IMR-90 (cell line): ENCODE measurements at regions not wholly inside any gene's neighbourhood (a gene's known extent, or its start where the extent isn't known, plus 50 kb on each side); places are given as distances from the start of the nearest gene placed in this dataset.

Experiments used
- ATAC-seq: fragments of 200-7000 bp; cut with Tn5 transposase; 2 replicates; pipeline ENCODE4 v1.9.1; 2020; ENCODE audit warnings: low read depth, mild to moderate bottlenecking, moderate library complexity
- BruUV-seq: library from RNA; stranded (reverse); fragments of 400-500 nt; replicated peaks from 2 replicates; lab custom pipeline; 2021; lab: Mats Ljungman, UMichigan
- CTCF ChIA-PET: fragments of 300-600 bp; formaldehyde crosslinking; extraction: SDS; loops from one replicate; lab custom pipeline; 2021; ENCODE audit warnings: antibody characterized with exemption; lab: Yijun Ruan, JAX
- POLR2A ChIA-PET: fragments of 300-600 bp; sonication (Branson Sonifier 250); formaldehyde crosslinking; loops from one replicate; lab custom pipeline; 2022; ENCODE audit warnings: antibody characterized with exemption; ENCODE audit not compliant: unreplicated experiment; lab: Charles Lee
- DNase-seq: peaks from one replicate; pipeline ENCODE4 v3.0.0; 2013
- H2AFZ ChIP-seq: replicated peaks from 2 replicates; pipeline ENCODE3; 2013; ENCODE audit warnings: low read length, mild to moderate bottlenecking; ENCODE audit not compliant: poor library complexity
- H2AK5ac ChIP-seq: 2 replicates; pipeline ENCODE4 v1.6.1; 2013; ENCODE audit warnings: low read depth, low read length, inconsistent platforms
- H2AK9ac ChIP-seq: replicated peaks from 2 replicates; pipeline ENCODE3; 2013; ENCODE audit warnings: mild to moderate bottlenecking, low read depth, low read length, moderate library complexity; ENCODE audit not compliant: poor library complexity
- H2BK120ac ChIP-seq: 2 replicates; pipeline ENCODE4 v1.6.1; 2013; ENCODE audit warnings: low read depth, low read length, inconsistent platforms
- H2BK15ac ChIP-seq: 3 replicates; pipeline ENCODE4 v1.6.1; 2013; ENCODE audit warnings: low read depth, low read length, inconsistent platforms
- H2BK20ac ChIP-seq: 2 replicates; pipeline ENCODE4 v1.6.1; 2013; ENCODE audit warnings: low read depth, mild to moderate bottlenecking, inconsistent platforms, low read length, moderate library complexity
- H2BK5ac ChIP-seq: 2 replicates; pipeline ENCODE4 v1.6.1; 2013; ENCODE audit warnings: mild to moderate bottlenecking, low read depth, low read length, inconsistent platforms; ENCODE audit not compliant: poor library complexity, severe bottlenecking
- H3K14ac ChIP-seq: replicated peaks from 2 replicates; pipeline ENCODE4 v1.6.1; 2013; ENCODE audit warnings: low read depth, low read length, inconsistent platforms
- H3K18ac ChIP-seq: 2 replicates; pipeline ENCODE4 v1.6.1; 2013; ENCODE audit warnings: low read depth, low read length, control low read depth
- H3K23ac ChIP-seq: 2 replicates; pipeline ENCODE4 v1.6.1; 2013; ENCODE audit warnings: low read depth, low read length, inconsistent platforms
- H3K27ac ChIP-seq: 2 replicates; pipeline ENCODE4 v1.5.1; 2013; ENCODE audit warnings: mild to moderate bottlenecking, control low read depth, low read length; ENCODE audit not compliant: insufficient read depth
- H3K27me3 ChIP-seq: 2 replicates; pipeline ENCODE4 v1.6.1; 2013; ENCODE audit warnings: low read length; ENCODE audit not compliant: control insufficient read depth, insufficient read depth
- H3K36me3 ChIP-seq: 2 replicates; pipeline ENCODE4 v1.6.1; 2013; ENCODE audit warnings: low read length, mixed read lengths; ENCODE audit not compliant: control insufficient read depth, insufficient read depth
- H3K4ac ChIP-seq: 2 replicates; pipeline ENCODE4 v1.6.1; 2013; ENCODE audit warnings: low read depth, low read length, inconsistent platforms
- H3K4me1 ChIP-seq: 2 replicates; pipeline ENCODE4 v1.6.1; 2013; ENCODE audit warnings: low read length, mixed read lengths; ENCODE audit not compliant: control insufficient read depth, insufficient read depth
- H3K4me2 ChIP-seq: 2 replicates; pipeline ENCODE4 v1.6.1; 2013; ENCODE audit warnings: low read depth, mild to moderate bottlenecking, control low read depth, low read length, moderate library complexity
- H3K4me3 ChIP-seq: 2 replicates; pipeline ENCODE4 v1.5.1; 2013; ENCODE audit warnings: low read depth, mild to moderate bottlenecking, control low read depth, low read length, moderate library complexity; ENCODE audit not compliant: insufficient read depth
- H3K56ac ChIP-seq: 2 replicates; pipeline ENCODE4 v1.6.1; 2013; ENCODE audit warnings: low read length, inconsistent platforms; ENCODE audit not compliant: insufficient read depth; ENCODE audit errors: extremely low read depth
- H3K79me1 ChIP-seq, 2 experiments: 2 replicates each; pipeline ENCODE4 v1.6.1; 2013; ENCODE audit warnings: low read length in 2 of 2, inconsistent platforms in 1 of 2, low read depth in 1 of 2
- H3K9ac ChIP-seq: 2 replicates; pipeline ENCODE4 v1.6.1; 2013; ENCODE audit warnings: low read depth, low read length, control low read depth
- H3K9me1 ChIP-seq: 2 replicates; pipeline ENCODE4 v1.6.1; 2013; ENCODE audit warnings: low read length, inconsistent platforms; ENCODE audit not compliant: insufficient read depth
- H3K9me3 ChIP-seq: 2 replicates; pipeline ENCODE4 v1.6.1; 2013; ENCODE audit warnings: low read length; ENCODE audit not compliant: control insufficient read depth, insufficient read depth
- H4K20me1 ChIP-seq: 2 replicates; pipeline ENCODE4 v1.6.1; 2013; ENCODE audit warnings: low read length, inconsistent platforms; ENCODE audit not compliant: insufficient read depth
- H4K5ac ChIP-seq: 2 replicates; pipeline ENCODE4 v1.6.1; 2013; ENCODE audit warnings: mild to moderate bottlenecking, low read depth, low read length, control low read depth
- H4K8ac ChIP-seq, 2 experiments: 2 replicates each; pipeline ENCODE4 v1.6.1; 2013; ENCODE audit warnings: low read depth in 2 of 2, low read length in 2 of 2, control low read depth in 1 of 2, inconsistent platforms in 1 of 2
- H4K91ac ChIP-seq: 2 replicates; pipeline ENCODE4 v1.6.1; 2013; ENCODE audit warnings: low read depth, low read length, inconsistent platforms; ENCODE audit not compliant: insufficient read depth
- BHLHE40 ChIP-seq: fragments of 150-350 bp; IDR thresholded peaks from 2 replicates; pipeline ENCODE4 v1.6.1; 2016; ENCODE audit warnings: mild to moderate bottlenecking, low read depth, low read length
- CEBPB ChIP-seq: IDR thresholded peaks from 2 replicates; pipeline ENCODE4 v1.6.1; 2012; ENCODE audit warnings: low read depth, low read length, improper control_type of control experiment
- CHD1 ChIP-seq: IDR thresholded peaks from 2 replicates; pipeline ENCODE4 v1.6.1; 2012; ENCODE audit warnings: low read depth, low read length, improper control_type of control experiment
- CTCF ChIP-seq: conservative IDR thresholded peaks from 2 replicates; pipeline ENCODE4 v1.5.1; 2012; ENCODE audit warnings: mild to moderate bottlenecking, low read depth, low read length, improper control_type of control experiment
- FOS ChIP-seq: fragments of 150-350 bp; IDR thresholded peaks from 2 replicates; pipeline ENCODE4 v1.6.1; 2016; ENCODE audit warnings: low read depth, low read length
- MAFK ChIP-seq: IDR thresholded peaks from 2 replicates; pipeline ENCODE4 v1.6.1; 2012; ENCODE audit warnings: low read depth, low read length, improper control_type of control experiment
- MAZ ChIP-seq: IDR thresholded peaks from 2 replicates; pipeline ENCODE4 v1.6.1; 2012; ENCODE audit warnings: low read depth, mild to moderate bottlenecking, low read length, improper control_type of control experiment, moderate library complexity, borderline replicate concordance
- MXI1 ChIP-seq: IDR thresholded peaks from 2 replicates; pipeline ENCODE4 v1.6.1; 2012; ENCODE audit warnings: low read depth, mild to moderate bottlenecking, low read length, moderate library complexity, borderline replicate concordance
- NFE2L2 ChIP-seq: fragments of 150-350 bp; IDR thresholded peaks from 2 replicates; pipeline ENCODE4 v1.6.1; 2016; ENCODE audit warnings: low read depth, mild to moderate bottlenecking, low read length
- POLR2A ChIP-seq: IDR thresholded peaks from 2 replicates; pipeline ENCODE4 v1.6.1; 2012; ENCODE audit warnings: mild to moderate bottlenecking, low read depth, low read length
- RAD21 ChIP-seq: IDR thresholded peaks from 2 replicates; pipeline ENCODE4 v1.6.1; 2012; ENCODE audit warnings: low read length, improper control_type of control experiment
- RCOR1 ChIP-seq: IDR thresholded peaks from 2 replicates; pipeline ENCODE4 v1.6.1; 2012; ENCODE audit warnings: mild to moderate bottlenecking, low read length, improper control_type of control experiment; ENCODE audit not compliant: insufficient replicate concordance
- RFX5 ChIP-seq: IDR thresholded peaks from 2 replicates; pipeline ENCODE4 v1.8.0; 2012; ENCODE audit warnings: low read depth, mild to moderate bottlenecking, low read length, moderate library complexity
- SMC3 ChIP-seq: fragments of 150-350 bp; IDR thresholded peaks from 2 replicates; pipeline ENCODE4 v1.6.1; 2016; ENCODE audit warnings: low read depth, mild to moderate bottlenecking, antibody characterized with exemption, low read length, moderate library complexity
- WGBS, 2 experiments: methylation state at CpG; one replicate each; pipeline versions ENCODE4 v1.1.5 to v1.1.7; 2013; ENCODE audit warnings: missing lambda C conversion rate in 2 of 2; ENCODE audit not compliant: insufficient read length in 1 of 2; ENCODE audit errors: extremely low coverage in 2 of 2; 5-methylcytosine and 5-hydroxymethylcytosine counted together
- dilution Hi-C: fragments of 300-500 bp; cut with HindIII; formaldehyde crosslinking; loops from one replicate; pipeline ENCODE4 v1.14.3; 2018; ENCODE audit warnings: low sequenced_read_pairs; ENCODE audit not compliant: unreplicated experiment
- in situ Hi-C: fragments of 300-500 bp; cut with MboI; formaldehyde crosslinking; loops from 3 replicates; pipeline ENCODE4 v1.14.3; 2019; ENCODE audit warnings: low sequenced_read_pairs, inconsistent platforms, mixed read lengths
- intact Hi-C: fragments of 100-400 bp; cut with micrococcal nuclease; formaldehyde crosslinking; loops from 2 replicates; pipeline ENCODE4 v1.10.0; 2022
- TF ChIP-seq, protein P1 (sequence below): fragments of 150-350 bp; IDR thresholded peaks from 2 replicates; pipeline ENCODE4 v1.6.1; 2017; ENCODE audit warnings: mild to moderate bottlenecking, antibody characterized with exemption, low read length, low read depth
- TF ChIP-seq, protein P2 (sequence below): fragments of 150-350 bp; IDR thresholded peaks from 2 replicates; pipeline ENCODE4 v1.6.1; 2016; ENCODE audit warnings: low read depth, mild to moderate bottlenecking, low read length, moderate library complexity, borderline replicate concordance

DNA sequence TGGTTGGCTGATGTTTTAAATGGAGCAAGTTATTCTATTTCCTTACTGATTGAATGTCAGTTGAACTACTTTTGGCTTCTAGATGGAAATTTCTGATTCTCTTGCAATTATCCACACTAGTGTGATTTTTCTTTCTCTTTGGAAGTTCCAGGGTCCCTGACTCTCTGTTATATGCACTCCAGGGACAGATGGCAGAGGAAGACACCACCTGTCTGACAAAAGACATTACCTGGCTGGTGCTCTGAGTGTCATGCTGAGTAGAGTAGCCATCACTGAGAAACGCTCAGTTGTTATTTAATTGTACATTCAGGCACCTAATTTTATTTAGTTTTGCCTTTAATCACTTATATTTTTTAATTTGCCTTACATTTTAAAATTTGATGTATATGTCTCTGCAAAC, 105.4 kb upstream of the TLL1 start:
- no peak overlapping the region for H4K8ac ChIP-seq
- H3K36me3 ChIP-seq: no peaks in the 10 kb centered on the region
- no peaks in the 10 kb centered on the region for H4K20me1 ChIP-seq
- in situ Hi-C loops: no loop called here
- H3K9ac ChIP-seq: no peak overlapping the region
- no peak overlapping the region for H3K56ac ChIP-seq
- no peak overlapping the region for H2BK120ac ChIP-seq
- no peak overlapping the region for H3K23ac ChIP-seq
- H2AK5ac ChIP-seq: no peak overlapping the region
- no peak overlapping the region for H3K14ac ChIP-seq
- TF ChIP-seq, protein P1, sequence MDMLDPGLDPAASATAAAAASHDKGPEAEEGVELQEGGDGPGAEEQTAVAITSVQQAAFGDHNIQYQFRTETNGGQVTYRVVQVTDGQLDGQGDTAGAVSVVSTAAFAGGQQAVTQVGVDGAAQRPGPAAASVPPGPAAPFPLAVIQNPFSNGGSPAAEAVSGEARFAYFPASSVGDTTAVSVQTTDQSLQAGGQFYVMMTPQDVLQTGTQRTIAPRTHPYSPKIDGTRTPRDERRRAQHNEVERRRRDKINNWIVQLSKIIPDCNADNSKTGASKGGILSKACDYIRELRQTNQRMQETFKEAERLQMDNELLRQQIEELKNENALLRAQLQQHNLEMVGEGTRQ: no peak
- TF ChIP-seq CTCF: no peak
- TF ChIP-seq CEBPB: no peak
- no peak for TF ChIP-seq RCOR1
- TF ChIP-seq SMC3: no peak
- TF ChIP-seq MAFK: no peak
- no peak for TF ChIP-seq CHD1
- no peak for TF ChIP-seq NFE2L2
- TF ChIP-seq, protein P2, sequence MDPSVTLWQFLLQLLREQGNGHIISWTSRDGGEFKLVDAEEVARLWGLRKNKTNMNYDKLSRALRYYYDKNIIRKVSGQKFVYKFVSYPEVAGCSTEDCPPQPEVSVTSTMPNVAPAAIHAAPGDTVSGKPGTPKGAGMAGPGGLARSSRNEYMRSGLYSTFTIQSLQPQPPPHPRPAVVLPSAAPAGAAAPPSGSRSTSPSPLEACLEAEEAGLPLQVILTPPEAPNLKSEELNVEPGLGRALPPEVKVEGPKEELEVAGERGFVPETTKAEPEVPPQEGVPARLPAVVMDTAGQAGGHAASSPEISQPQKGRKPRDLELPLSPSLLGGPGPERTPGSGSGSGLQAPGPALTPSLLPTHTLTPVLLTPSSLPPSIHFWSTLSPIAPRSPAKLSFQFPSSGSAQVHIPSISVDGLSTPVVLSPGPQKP: no peak
- TF ChIP-seq MXI1: no peak
- TF ChIP-seq RFX5: no peak
- TF ChIP-seq FOS: no peak
- no peak for TF ChIP-seq RAD21
- no peak for TF ChIP-seq POLR2A
- TF ChIP-seq BHLHE40: no peak
- no peak for TF ChIP-seq MAZ
- H3K79me1 ChIP-seq: no peaks in the 10 kb centered on the region
- no peaks in the 10 kb centered on the region for H3K27me3 ChIP-seq
- no peak overlapping the region for H2AK9ac ChIP-seq
- H2BK15ac ChIP-seq: no peak overlapping the region
- WGBS, 2 experiments: no CpG with 5 or more reads among the region's 1 CpG
- H3K4me1 ChIP-seq: no peaks in the 10 kb centered on the region
- H3K4ac ChIP-seq: no peak overlapping the region
- intact Hi-C loops: no loop called here
- H2AFZ ChIP-seq: no peak overlapping the region
- DNase-seq (no peak), ATAC-seq (no peak)
- no peaks in the 10 kb centered on the region for H3K9me3 ChIP-seq
- H4K5ac ChIP-seq: no peak overlapping the region
- no peaks in the 10 kb centered on the region for H3K9me1 ChIP-seq
- no peak overlapping the region for H3K4me2 ChIP-seq
- dilution Hi-C loops: no loop called here
- no peak overlapping the region for H2BK5ac ChIP-seq
- BruUV-seq: no TSS peak
- POLR2A ChIA-PET: no interaction called here
- H3K27ac ChIP-seq: no peak overlapping the region
- no peak overlapping the region for H3K18ac ChIP-seq
- CTCF ChIA-PET: no interaction called here
- H2BK20ac ChIP-seq: no peak overlapping the region
- no peak overlapping the region for H3K4me3 ChIP-seq
- H4K91ac ChIP-seq: no peak overlapping the region
